Hematopoietic multipotent progenitor cell treated with erythropoietin and hydrocortisone succinate and interleukin-3 and kit ligand, for 15 days (in vitro differentiated cells): ENCODE measurements at regions not wholly inside any gene's neighbourhood (a gene's known extent, or its start where the extent isn't known, plus 50 kb on each side); places are given as distances from the start of the nearest gene placed in this dataset.
"Not testable (repeated sequence)": the region's sequence is repeated elsewhere in the genome, so short reads cannot be mapped to it uniquely, and the experiment has no call there.

ENCODE experiments used
- DNase-seq: peaks from one replicate; pipeline ENCODE4 v3.0.0-alpha.2; 2015; ENCODE audit warnings: low spot score

- DNase-seq, result no peak
These were observed 153.3 kb downstream of the AVL9 start for GRCh38 chr7:32648408-32649156.

- not testable (repeated sequence) for DNase-seq
These were observed 150.0 kb downstream of the AVL9 start for GRCh38 chr7:32645255-32645654.

- DNase-seq, result no peak
These were observed 147.9 kb downstream of the AVL9 start for GRCh38 chr7:32643194-32643593.

GRCh38 chr7:32639122-32639521, 143.8 kb downstream of the AVL9 start:
- DNase-seq, result no peak

- DNase-seq, result not testable (repeated sequence)
These were observed 143.3 kb downstream of the AVL9 start for GRCh38 chr7:32638479-32639121.
